ENCODE measurements at regions not wholly inside any gene's neighbourhood (a gene's known extent, or its start where the extent isn't known, plus 50 kb on each side); places are given as distances from the start of the nearest gene placed in this dataset.
A peak's percentile ranks its signal among the peaks of the same experiment; 100 is the strongest.

GRCh38 chr2:64818664-64819060 lies 164.9 kb upstream of the SERTAD2 start:
- 44 to 52% (median 46%) methylated on average over 4 of the region's 4 CpGs for WGBS, 4 donors
- no peak for TF ChIP-seq POLR2A (IDR thresholded peaks at IDR 0.05)
- no peak for TF ChIP-seq CTCF (IDR thresholded peaks at IDR 0.05)
- H3K4me1 ChIP-seq = peaks cover 0 to 20% (median 0%) of the 10 kb centered on the region in 12 donors
- H3K27ac ChIP-seq = no peak overlapping the region
- DNase-seq = no peak
- no peak overlapping the region for H3K4me3 ChIP-seq
- intact Hi-C loops (cut with DNase I) = no loop called here
- no peaks in the 10 kb centered on the region for H3K9me3 ChIP-seq
- H3K36me3 ChIP-seq = no peaks in the 10 kb centered on the region
- no peak for ATAC-seq
- no peaks in the 10 kb centered on the region for H3K27me3 ChIP-seq

GRCh38 chr2:64819361-64819760 lies 165.6 kb upstream of the SERTAD2 start:
- DNase-seq (no peak), ATAC-seq (peak in 1 of 4 donors; percentile 11)
- intact Hi-C loops (cut with DNase I) = no loop called here
- Histone ChIP-seq H3K36me3 (no peaks in the 10 kb centered on the region), H3K27me3 (no peaks in the 10 kb centered on the region), H3K9me3 (no peaks in the 10 kb centered on the region), H3K4me1 (peaks cover 0 to 20% (median 0%) of the 10 kb centered on the region in 12 donors), H3K4me3 (no peak overlapping the region), H3K27ac (peak overlapping the region in 2 of 12 donors; percentile 14 to 85)
- TF ChIP-seq CTCF (IDR thresholded peaks at IDR 0.05) (no peak), POLR2A (IDR thresholded peaks at IDR 0.05) (no peak)
- 68 to 77% (median 73%) methylated on average over 2 of the region's 2 CpGs for WGBS, 4 donors

- TF ChIP-seq CTCF (IDR thresholded peaks at IDR 0.05) (no peak), POLR2A (IDR thresholded peaks at IDR 0.05) (no peak)
- DNase-seq (no peak), ATAC-seq (peak in 1 of 4 donors; percentile 18)
- intact Hi-C loops (cut with DNase I) = no loop called here
- 89 to 92% (median 90%) methylated on average over 11 of the region's 11 CpGs for WGBS, 4 donors
- Histone ChIP-seq H3K27ac (peak overlapping the region in 2 of 12 donors; percentile 14 to 85), H3K4me1 (peaks cover 0 to 20% (median 0%) of the 10 kb centered on the region in 12 donors), H3K9me3 (no peaks in the 10 kb centered on the region), H3K27me3 (no peaks in the 10 kb centered on the region), H3K36me3 (no peaks in the 10 kb centered on the region), H3K4me3 (no peak overlapping the region)
Observed at GRCh38 chr2:64819774-64820688, 166.3 kb upstream of the SERTAD2 start.

GRCh38 chr2:64820901-64821300 lies 167.2 kb upstream of the SERTAD2 start:
- H3K4me1 ChIP-seq = peaks cover 0 to 20% (median 0%) of the 10 kb centered on the region in 12 donors
- H3K36me3 ChIP-seq = no peaks in the 10 kb centered on the region
- no peak for TF ChIP-seq CTCF (IDR thresholded peaks at IDR 0.05)
- TF ChIP-seq POLR2A (IDR thresholded peaks at IDR 0.05) = no peak
- H3K9me3 ChIP-seq = no peaks in the 10 kb centered on the region
- no peak overlapping the region for H3K27ac ChIP-seq
- intact Hi-C loops (cut with DNase I) = no loop called here
- H3K27me3 ChIP-seq = no peaks in the 10 kb centered on the region
- 91 to 98% (median 91%) methylated on average over 1 of the region's 1 CpG; no CpG with 5 or more reads in 1 of the 4 donors for WGBS, 4 donors
- ATAC-seq (no peak), DNase-seq (no peak)
- H3K4me3 ChIP-seq = no peak overlapping the region
